Esophagus squamous epithelium (tissue), 4 donors: ENCODE measurements at regions not wholly inside any gene's neighbourhood (a gene's known extent, or its start where the extent isn't known, plus 50 kb on each side); places are given as distances from the start of the nearest gene placed in this dataset.

Source experiments
- CTCF ChIP-seq, 6 experiments: fragments of 450-650 bp in 4 of 6; fragments of 200-600 bp in 2 of 6; sonication (generic) in 2 of 6; IDR thresholded peaks; one replicate each; pipeline ENCODE4 v1.5.1; 2016 to 2019; ENCODE audit warnings: antibody characterized with exemption in 6 of 6, mild to moderate bottlenecking in 4 of 6, moderate library complexity in 4 of 6
- POLR2A ChIP-seq, 4 donors: fragments of 450-650 bp; IDR thresholded peaks; one replicate each; pipeline ENCODE4 v1.6.1; 2017; ENCODE audit warnings: antibody characterized with exemption in 4 of 4, mild to moderate bottlenecking in 4 of 4, moderate library complexity in 3 of 4

- TF ChIP-seq CTCF (IDR thresholded peaks at IDR 0.05) (no peak), POLR2A (IDR thresholded peaks at IDR 0.05) (no peak)
These were observed 234.5 kb upstream of the DKK2 start for GRCh38 chr4:107270614-107271013.
